ENCODE measurements at regions not wholly inside any gene's neighbourhood (a gene's known extent, or its start where the extent isn't known, plus 50 kb on each side); places are given as distances from the start of the nearest gene placed in this dataset.

- no peak for DNase-seq (ENCODE audit: low read depth in 1 of 2, low spot score in 1 of 2)
Measured at GRCh38 chr14:65794674-65795279, 382.2 kb downstream of the FUT8 start.

- no peak for DNase-seq (ENCODE audit: low read depth in 1 of 2, low spot score in 1 of 2)
Measured at GRCh38 chr14:65798216-65798615, 385.7 kb downstream of the FUT8 start.

GRCh38 chr14:65800694-65801093 is 388.2 kb downstream of the FUT8 start:
- no peak for DNase-seq (ENCODE audit: low read depth in 1 of 2, low spot score in 1 of 2)

- DNase-seq (ENCODE audit: low read depth in 1 of 2, low spot score in 1 of 2): no peak
Measured at GRCh38 chr14:65802196-65802595, 389.7 kb downstream of the FUT8 start.

- DNase-seq (ENCODE audit: low read depth in 1 of 2, low spot score in 1 of 2): no peak
Measured at GRCh38 chr14:65803885-65804284, 391.4 kb downstream of the FUT8 start.

- DNase-seq (ENCODE audit: low read depth in 1 of 2, low spot score in 1 of 2): no peak
Measured at GRCh38 chr14:65804439-65805112, 392.0 kb downstream of the FUT8 start.

- DNase-seq (ENCODE audit: low read depth in 1 of 2, low spot score in 1 of 2): no peak
Measured at GRCh38 chr14:65805113-65805473, 392.6 kb downstream of the FUT8 start.

- DNase-seq (ENCODE audit: low read depth in 1 of 2, low spot score in 1 of 2): no peak
Measured at GRCh38 chr14:65808390-65808789, 395.9 kb downstream of the FUT8 start.

- no peak for DNase-seq (ENCODE audit: low read depth in 1 of 2, low spot score in 1 of 2)
Measured at GRCh38 chr14:65810322-65810721, 397.8 kb downstream of the FUT8 start.

- no peak for DNase-seq (ENCODE audit: low read depth in 1 of 2, low spot score in 1 of 2)
Measured at GRCh38 chr14:65813760-65814384, 401.3 kb downstream of the FUT8 start.

GRCh38 chr14:65815127-65815526 is 402.6 kb downstream of the FUT8 start:
- DNase-seq (ENCODE audit: low read depth in 1 of 2, low spot score in 1 of 2): no peak

- no peak for DNase-seq (ENCODE audit: low read depth in 1 of 2, low spot score in 1 of 2)
Measured at GRCh38 chr14:65817011-65817410, 404.5 kb downstream of the FUT8 start.

- DNase-seq (ENCODE audit: low read depth in 1 of 2, low spot score in 1 of 2): no peak
Measured at GRCh38 chr14:65819569-65819968, 407.0 kb downstream of the FUT8 start.

GRCh38 chr14:65821224-65821753 is 408.8 kb downstream of the FUT8 start:
- DNase-seq (ENCODE audit: low read depth in 1 of 2, low spot score in 1 of 2): no peak

- peak; percentile 16 to 18 for DNase-seq (ENCODE audit: low read depth in 1 of 2, low spot score in 1 of 2)
Measured at GRCh38 chr14:65824285-65824977, 411.9 kb downstream of the FUT8 start.

GRCh38 chr14:65824978-65825299 is 412.4 kb downstream of the FUT8 start:
- no peak for DNase-seq (ENCODE audit: low read depth in 1 of 2, low spot score in 1 of 2)

- no peak for DNase-seq (ENCODE audit: low read depth in 1 of 2, low spot score in 1 of 2)
Measured at GRCh38 chr14:65826946-65827345, 414.4 kb downstream of the FUT8 start.

GRCh38 chr14:65827520-65827919 is 415.0 kb downstream of the FUT8 start:
- no peak for DNase-seq (ENCODE audit: low read depth in 1 of 2, low spot score in 1 of 2)

GRCh38 chr14:65828396-65828795 is 415.9 kb downstream of the FUT8 start:
- DNase-seq (ENCODE audit: low read depth in 1 of 2, low spot score in 1 of 2): no peak

GRCh38 chr14:65832431-65833266 is 420.1 kb downstream of the FUT8 start:
- no peak for DNase-seq (ENCODE audit: low read depth in 1 of 2, low spot score in 1 of 2)

GRCh38 chr14:65833267-65833880 is 420.8 kb downstream of the FUT8 start:
- DNase-seq (ENCODE audit: low read depth in 1 of 2, low spot score in 1 of 2): no peak
